ENCODE measurements at regions not wholly inside any gene's neighbourhood (a gene's known extent, or its start where the extent isn't known, plus 50 kb on each side); places are given as distances from the start of the nearest gene placed in this dataset.

DNA sequence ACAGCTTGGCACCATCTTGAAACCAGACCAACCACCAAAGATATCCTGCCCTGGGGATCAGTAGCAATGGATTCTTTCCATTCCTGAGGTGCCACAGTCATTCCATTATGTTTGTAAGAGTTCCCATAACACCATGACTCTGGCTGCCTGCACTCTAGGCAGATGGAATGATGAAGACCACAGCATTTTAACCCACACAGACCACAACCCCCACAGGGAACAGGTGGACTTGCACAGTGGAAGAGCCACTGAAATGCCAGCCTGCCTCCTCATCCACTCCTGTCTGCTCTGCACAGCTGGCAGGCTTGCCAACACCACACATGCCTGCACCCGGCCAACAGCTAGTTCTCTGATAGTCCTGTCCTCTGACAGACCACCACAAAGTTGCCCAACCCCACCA lies 2362.2 kb upstream of the AGA start:
- H3K9me3 ChIP-seq, result no peaks in the 10 kb centered on the region
- no peaks in the 10 kb centered on the region for H3K27me3 ChIP-seq (replicated peaks in 1 of 2; ENCODE audit: control insufficient read depth in 2 of 2, extremely low read depth in 1 of 2, insufficient read depth in 2 of 2, low read length in 1 of 2)
- no peak overlapping the region for H3K27ac Mint-ChIP-seq
- POLR2A ChIA-PET, result no interaction called here
- no peaks in the 10 kb centered on the region for H3K36me3 Mint-ChIP-seq
- H3K27me3 Mint-ChIP-seq, result no peaks in the 10 kb centered on the region
- peaks cover 4 to 14% (median 13%) of the 10 kb centered on the region in 3 donors for H3K9me3 Mint-ChIP-seq
- H3K4me3 Mint-ChIP-seq, result no peak overlapping the region
- no CpG with 5 or more reads among the region's 1 CpG for WGBS (ENCODE audit: insufficient coverage)
- DNase-seq, result no peak
- no peaks in the 10 kb centered on the region for H3K4me1 Mint-ChIP-seq
- no peak overlapping the region for H3K4me3 ChIP-seq (ENCODE audit: control insufficient read depth in 1 of 2, extremely low read depth in 1 of 2, low read length in 1 of 2)
- no peak for ATAC-seq (replicated peaks in 1 of 4)
- no peaks in the 10 kb centered on the region for H3K36me3 ChIP-seq (ENCODE audit: control insufficient read depth in 2 of 2, extremely low read depth in 1 of 2, insufficient read depth in 1 of 2, low read length in 1 of 2)
- CTCF ChIA-PET, result no interaction called here
- H3K27ac ChIP-seq (ENCODE audit: low read length), result no peak overlapping the region
- no peaks in the 10 kb centered on the region for H3K4me1 ChIP-seq (ENCODE audit: control insufficient read depth in 1 of 2, extremely low read depth in 1 of 2, insufficient read depth in 2 of 2, low read length in 2 of 2)

DNA sequence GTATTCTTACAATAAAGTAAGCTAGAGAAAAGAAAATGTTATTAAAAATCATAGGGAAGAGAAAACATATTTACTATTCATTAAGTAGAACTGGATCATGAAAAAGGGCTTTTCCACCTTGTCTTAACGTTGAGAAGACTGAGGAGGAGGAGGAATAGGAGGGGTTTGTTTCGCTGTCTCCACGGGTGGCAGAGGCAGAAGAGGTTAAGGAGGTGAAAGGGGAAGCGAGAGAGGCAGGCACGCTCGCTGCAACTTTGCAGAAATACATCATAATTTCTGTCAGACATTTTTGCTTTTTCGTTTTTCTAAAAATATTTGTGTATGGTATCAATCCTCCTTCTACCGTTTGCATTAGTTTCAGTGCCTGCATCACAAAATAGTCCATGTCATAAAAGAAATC lies 2375.1 kb upstream of the AGA start:
- POLR2A ChIA-PET, result no interaction called here
- Mint-ChIP-seq H3K9me3 (peaks cover 9 to 15% (median 12%) of the 10 kb centered on the region in 3 donors), H3K4me3 (no peak overlapping the region), H3K27me3 (no peaks in the 10 kb centered on the region), H3K36me3 (no peaks in the 10 kb centered on the region), H3K4me1 (no peaks in the 10 kb centered on the region), H3K27ac (no peak overlapping the region)
- Histone ChIP-seq H3K36me3 (ENCODE audit: control insufficient read depth in 2 of 2, extremely low read depth in 1 of 2, insufficient read depth in 1 of 2, low read length in 1 of 2) (no peaks in the 10 kb centered on the region), H3K9me3 (no peaks in the 10 kb centered on the region), H3K27me3 (replicated peaks in 1 of 2; ENCODE audit: control insufficient read depth in 2 of 2, extremely low read depth in 1 of 2, insufficient read depth in 2 of 2, low read length in 1 of 2) (no peaks in the 10 kb centered on the region), H3K4me3 (ENCODE audit: control insufficient read depth in 1 of 2, extremely low read depth in 1 of 2, low read length in 1 of 2) (no peak overlapping the region), H3K27ac (ENCODE audit: low read length) (no peak overlapping the region), H3K4me1 (ENCODE audit: control insufficient read depth in 1 of 2, extremely low read depth in 1 of 2, insufficient read depth in 2 of 2, low read length in 2 of 2) (no peaks in the 10 kb centered on the region)
- no peak for ATAC-seq (replicated peaks in 1 of 4)
- DNase-seq, result no peak
- CTCF ChIA-PET, result no interaction called here
- no CpG with 5 or more reads among the region's 8 CpGs for WGBS (ENCODE audit: insufficient coverage)

DNA sequence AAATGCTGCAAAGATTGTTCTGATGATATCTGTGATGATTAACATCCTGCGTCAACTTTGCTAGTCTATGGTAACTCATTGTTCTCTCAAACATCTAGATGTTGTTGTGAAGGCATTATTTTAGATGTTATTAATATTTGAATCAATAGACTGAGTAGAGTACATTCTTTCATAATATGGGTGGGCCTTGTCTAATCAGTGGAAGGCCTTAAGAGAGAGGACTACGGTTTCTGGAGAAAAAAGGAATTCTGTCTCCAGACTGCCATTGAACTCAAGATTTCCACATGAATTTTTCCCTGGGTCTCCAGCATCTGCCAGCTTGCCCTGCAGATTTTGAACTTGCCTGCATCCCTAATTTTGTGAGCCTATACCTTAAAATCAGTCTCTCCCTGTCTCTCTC lies 2381.1 kb upstream of the AGA start:
- H3K27me3 Mint-ChIP-seq, result no peaks in the 10 kb centered on the region
- H3K4me1 Mint-ChIP-seq, result no peaks in the 10 kb centered on the region
- Histone ChIP-seq H3K4me1 (ENCODE audit: control insufficient read depth in 1 of 2, extremely low read depth in 1 of 2, insufficient read depth in 2 of 2, low read length in 2 of 2) (no peaks in the 10 kb centered on the region), H3K9me3 (no peaks in the 10 kb centered on the region), H3K4me3 (ENCODE audit: control insufficient read depth in 1 of 2, extremely low read depth in 1 of 2, low read length in 1 of 2) (no peak overlapping the region), H3K27me3 (replicated peaks in 1 of 2; ENCODE audit: control insufficient read depth in 2 of 2, extremely low read depth in 1 of 2, insufficient read depth in 2 of 2, low read length in 1 of 2) (no peaks in the 10 kb centered on the region), H3K27ac (ENCODE audit: low read length) (no peak overlapping the region), H3K36me3 (ENCODE audit: control insufficient read depth in 2 of 2, extremely low read depth in 1 of 2, insufficient read depth in 1 of 2, low read length in 1 of 2) (no peaks in the 10 kb centered on the region)
- 100% methylated on average over 1 of the region's 2 CpGs for WGBS (ENCODE audit: insufficient coverage)
- DNase-seq, result no peak
- peaks cover 16 to 27% (median 17%) of the 10 kb centered on the region in 3 donors for H3K9me3 Mint-ChIP-seq
- ChIA-PET CTCF (no interaction called here), POLR2A (no interaction called here)
- no peak for ATAC-seq (replicated peaks in 1 of 4)
- no peaks in the 10 kb centered on the region for H3K36me3 Mint-ChIP-seq
- H3K27ac Mint-ChIP-seq, result no peak overlapping the region
- no peak overlapping the region for H3K4me3 Mint-ChIP-seq

DNA sequence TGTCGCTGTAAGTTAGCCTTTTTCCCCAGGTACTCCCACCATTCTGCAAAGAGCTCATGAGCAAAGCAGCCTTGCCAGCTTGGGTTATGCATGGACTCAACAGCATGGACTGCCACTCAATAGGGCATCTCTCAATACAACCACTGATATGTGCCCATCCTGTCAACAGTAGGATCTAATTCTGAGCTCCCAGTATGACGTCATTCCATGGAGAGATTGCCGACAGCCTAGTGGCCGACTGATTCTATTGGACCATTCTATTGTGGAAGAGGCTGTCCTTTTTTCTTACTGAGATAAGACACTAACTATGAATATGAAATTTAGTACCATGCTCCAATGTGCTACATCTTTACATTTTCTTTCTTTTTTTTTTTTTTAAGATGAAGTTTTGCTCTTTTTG lies 2389.0 kb upstream of the AGA start:
- no peak overlapping the region for H3K4me3 Mint-ChIP-seq
- H3K36me3 ChIP-seq (ENCODE audit: control insufficient read depth in 2 of 2, extremely low read depth in 1 of 2, insufficient read depth in 1 of 2, low read length in 1 of 2), result no peaks in the 10 kb centered on the region

DNA sequence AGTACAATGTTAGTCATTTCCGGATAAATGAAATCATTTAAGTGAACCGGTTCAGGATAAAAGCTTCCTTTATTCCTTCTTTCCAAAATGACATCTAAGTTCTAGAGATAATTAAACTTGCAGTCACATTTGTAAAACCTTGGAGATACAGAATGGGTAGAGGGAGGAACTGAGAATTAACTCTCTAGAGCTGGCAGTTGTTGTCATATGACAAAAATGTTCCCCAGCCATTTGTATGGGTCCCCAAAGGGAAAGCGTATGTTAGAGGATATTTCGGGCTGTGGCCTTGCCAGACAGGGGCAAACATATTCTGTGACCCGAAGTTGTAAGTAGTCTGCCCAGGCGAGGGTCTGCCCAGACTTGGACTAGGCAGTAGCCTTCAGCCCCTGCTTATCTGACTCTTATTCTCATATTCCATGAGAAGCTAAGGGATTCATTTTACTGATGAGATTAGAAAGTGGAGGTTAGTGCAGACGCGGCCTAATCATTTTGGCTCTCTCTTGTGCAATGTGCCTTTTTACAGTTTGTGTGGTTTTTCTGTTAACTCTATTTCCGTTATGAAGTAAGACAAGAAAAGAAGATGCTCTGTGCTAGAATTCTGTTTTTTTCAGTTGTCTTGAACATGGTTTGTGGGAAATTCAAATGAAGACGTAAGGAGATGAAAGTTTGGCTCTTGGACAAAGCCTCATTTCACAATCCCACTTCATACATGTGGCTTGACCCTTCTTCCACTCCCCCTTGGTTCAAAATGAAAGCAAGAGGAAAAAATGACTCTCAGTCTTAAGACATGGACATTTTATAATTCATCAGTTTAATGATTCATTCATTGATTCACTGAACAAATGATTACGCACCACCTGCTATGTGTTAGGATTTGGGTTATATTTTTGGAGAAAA lies 2394.2 kb upstream of the AGA start:
- ATAC-seq (replicated peaks in 1 of 4), result no peak
- no peaks in the 10 kb centered on the region for H3K36me3 ChIP-seq (ENCODE audit: control insufficient read depth in 2 of 2, extremely low read depth in 1 of 2, insufficient read depth in 1 of 2, low read length in 1 of 2)
- no peak overlapping the region for H3K4me3 ChIP-seq (ENCODE audit: control insufficient read depth in 1 of 2, extremely low read depth in 1 of 2, low read length in 1 of 2)
- WGBS (ENCODE audit: insufficient coverage), result 93% methylated on average over 5 of the region's 11 CpGs
- peaks cover 9 to 14% (median 11%) of the 10 kb centered on the region in 3 donors for H3K9me3 Mint-ChIP-seq
- POLR2A ChIA-PET, result no interaction called here
- CTCF ChIA-PET, result no interaction called here
- no peaks in the 10 kb centered on the region for H3K36me3 Mint-ChIP-seq
- no peaks in the 10 kb centered on the region for H3K27me3 Mint-ChIP-seq
- no peaks in the 10 kb centered on the region for H3K4me1 Mint-ChIP-seq
- no peaks in the 10 kb centered on the region for H3K4me1 ChIP-seq (ENCODE audit: control insufficient read depth in 1 of 2, extremely low read depth in 1 of 2, insufficient read depth in 2 of 2, low read length in 2 of 2)
- H3K9me3 ChIP-seq, result no peaks in the 10 kb centered on the region
- no peak overlapping the region for H3K4me3 Mint-ChIP-seq
- no peak for DNase-seq
- no peak overlapping the region for H3K27ac ChIP-seq (ENCODE audit: low read length)
- no peak overlapping the region for H3K27ac Mint-ChIP-seq
- H3K27me3 ChIP-seq (replicated peaks in 1 of 2; ENCODE audit: control insufficient read depth in 2 of 2, extremely low read depth in 1 of 2, insufficient read depth in 2 of 2, low read length in 1 of 2), result no peaks in the 10 kb centered on the region

More for the DNA sequence above, 2389.0 kb upstream of the AGA start:
- H3K27me3 Mint-ChIP-seq, result no peaks in the 10 kb centered on the region
- H3K9me3 Mint-ChIP-seq, result peaks cover 0 to 11% (median 9%) of the 10 kb centered on the region in 3 donors
- H3K27me3 ChIP-seq (replicated peaks in 1 of 2; ENCODE audit: control insufficient read depth in 2 of 2, extremely low read depth in 1 of 2, insufficient read depth in 2 of 2, low read length in 1 of 2), result no peaks in the 10 kb centered on the region
- no peaks in the 10 kb centered on the region for H3K4me1 Mint-ChIP-seq
- WGBS (ENCODE audit: insufficient coverage), result no CpG with 5 or more reads among the region's 4 CpGs
- H3K27ac Mint-ChIP-seq, result no peak overlapping the region
- DNase-seq (no peak), ATAC-seq (replicated peaks in 1 of 4) (no peak)
- ChIA-PET POLR2A (no interaction called here), CTCF (interaction anchor here in 1 of 2 donors (0.6 kb wide), 1 partner anchor 812 kb away, joined by 3 read pairs; no protein-coding TSS in a partner anchor)
- no peak overlapping the region for H3K4me3 ChIP-seq (ENCODE audit: control insufficient read depth in 1 of 2, extremely low read depth in 1 of 2, low read length in 1 of 2)
- H3K4me1 ChIP-seq (ENCODE audit: control insufficient read depth in 1 of 2, extremely low read depth in 1 of 2, insufficient read depth in 2 of 2, low read length in 2 of 2), result no peaks in the 10 kb centered on the region
- no peaks in the 10 kb centered on the region for H3K9me3 ChIP-seq
- no peaks in the 10 kb centered on the region for H3K36me3 Mint-ChIP-seq
- no peak overlapping the region for H3K27ac ChIP-seq (ENCODE audit: low read length)

DNA sequence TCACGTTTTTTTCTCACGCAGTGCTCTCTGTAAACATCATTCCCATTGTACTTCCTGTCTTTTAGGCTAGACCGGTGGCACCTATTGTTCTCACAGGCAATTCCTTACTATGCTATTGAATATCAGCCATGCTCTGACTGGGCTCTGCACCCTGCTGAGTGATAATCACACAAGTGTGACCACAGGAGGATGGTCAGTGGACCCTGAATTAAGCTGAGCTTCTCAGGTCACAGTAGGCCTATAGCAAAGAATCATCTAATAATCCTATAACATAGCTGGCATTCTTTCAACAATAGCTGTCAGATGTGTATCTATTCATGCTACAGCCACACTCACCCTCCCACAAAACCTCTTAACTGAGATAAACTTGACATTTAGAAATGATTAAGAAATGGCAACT lies 2399.8 kb upstream of the TENM3 start:
- Histone ChIP-seq H3K36me3 (ENCODE audit: control insufficient read depth in 2 of 2, extremely low read depth in 1 of 2, insufficient read depth in 1 of 2, low read length in 1 of 2) (no peaks in the 10 kb centered on the region), H3K4me3 (ENCODE audit: control insufficient read depth in 1 of 2, extremely low read depth in 1 of 2, low read length in 1 of 2) (no peak overlapping the region), H3K4me1 (ENCODE audit: control insufficient read depth in 1 of 2, extremely low read depth in 1 of 2, insufficient read depth in 2 of 2, low read length in 2 of 2) (no peaks in the 10 kb centered on the region), H3K27ac (ENCODE audit: low read length) (no peak overlapping the region), H3K9me3 (no peaks in the 10 kb centered on the region), H3K27me3 (replicated peaks in 1 of 2; ENCODE audit: control insufficient read depth in 2 of 2, extremely low read depth in 1 of 2, insufficient read depth in 2 of 2, low read length in 1 of 2) (no peaks in the 10 kb centered on the region)
- Mint-ChIP-seq H3K36me3 (no peaks in the 10 kb centered on the region), H3K4me3 (no peak overlapping the region), H3K9me3 (peaks cover 7 to 18% (median 8%) of the 10 kb centered on the region in 3 donors), H3K27ac (no peak overlapping the region), H3K27me3 (no peaks in the 10 kb centered on the region), H3K4me1 (no peaks in the 10 kb centered on the region)
- DNase-seq (no peak), ATAC-seq (replicated peaks in 1 of 4) (no peak)
- ChIA-PET POLR2A (no interaction called here), CTCF (no interaction called here)
- 23% methylated on average over 3 of the region's 3 CpGs for WGBS (ENCODE audit: insufficient coverage)
